ENCODE measurements at regions not wholly inside any gene's neighbourhood (a gene's known extent, or its start where the extent isn't known, plus 50 kb on each side); places are given as distances from the start of the nearest gene placed in this dataset.

GRCh38 chr12:111233786-111234185 lies 135.1 kb downstream of the PHETA1 start:
- H3K9me3 ChIP-seq (ENCODE audit: low read depth, low read length) = no peaks in the 10 kb centered on the region
- H3K79me2 ChIP-seq (ENCODE audit: insufficient read depth, low read length) = no peaks in the 10 kb centered on the region
- no peak overlapping the region for H3K27ac ChIP-seq (ENCODE audit: low read depth, low read length)
- H3K4me2 ChIP-seq (ENCODE audit: insufficient read depth, low read length) = no peak overlapping the region
- no peak overlapping the region for H3K4me3 ChIP-seq (ENCODE audit: insufficient read depth, low read length)
- H3K36me3 ChIP-seq (ENCODE audit: insufficient read depth, low read length) = no peaks in the 10 kb centered on the region
- DNase-seq (ENCODE audit: insufficient read length, low spot score, missing footprints) = no peak
- H3K27me3 ChIP-seq (ENCODE audit: insufficient read depth, low read length) = no peaks in the 10 kb centered on the region
- no peaks in the 10 kb centered on the region for H3K4me1 ChIP-seq (ENCODE audit: insufficient read depth, low read length)
- H4K20me1 ChIP-seq (ENCODE audit: insufficient read depth, low read length) = no peaks in the 10 kb centered on the region
- H2AFZ ChIP-seq (ENCODE audit: low read length) = no peak overlapping the region
- no peak for TF ChIP-seq CTCF (IDR thresholded peaks at IDR 0.05; ENCODE audit: extremely low read depth, low read depth, low read length)

GRCh38 chr12:111230649-111231048 lies 138.2 kb downstream of the PHETA1 start:
- Histone ChIP-seq H3K9me3 (ENCODE audit: low read depth, low read length) (no peaks in the 10 kb centered on the region), H3K4me2 (ENCODE audit: insufficient read depth, low read length) (no peak overlapping the region), H3K4me1 (ENCODE audit: insufficient read depth, low read length) (no peaks in the 10 kb centered on the region), H3K36me3 (ENCODE audit: insufficient read depth, low read length) (no peaks in the 10 kb centered on the region), H3K79me2 (ENCODE audit: insufficient read depth, low read length) (no peaks in the 10 kb centered on the region), H4K20me1 (ENCODE audit: insufficient read depth, low read length) (no peaks in the 10 kb centered on the region), H2AFZ (ENCODE audit: low read length) (no peak overlapping the region), H3K27me3 (ENCODE audit: insufficient read depth, low read length) (no peaks in the 10 kb centered on the region), H3K4me3 (ENCODE audit: insufficient read depth, low read length) (no peak overlapping the region), H3K27ac (ENCODE audit: low read depth, low read length) (no peak overlapping the region)
- TF ChIP-seq CTCF (IDR thresholded peaks at IDR 0.05; ENCODE audit: extremely low read depth, low read depth, low read length) = no peak
- DNase-seq (ENCODE audit: insufficient read length, low spot score, missing footprints) = no peak

GRCh38 chr12:111228916-111229666 lies 139.8 kb downstream of the PHETA1 start:
- H3K36me3 ChIP-seq (ENCODE audit: insufficient read depth, low read length) = no peaks in the 10 kb centered on the region
- H3K27ac ChIP-seq (ENCODE audit: low read depth, low read length) = no peak overlapping the region
- H3K4me3 ChIP-seq (ENCODE audit: insufficient read depth, low read length) = no peak overlapping the region
- no peak overlapping the region for H3K4me2 ChIP-seq (ENCODE audit: insufficient read depth, low read length)
- H3K79me2 ChIP-seq (ENCODE audit: insufficient read depth, low read length) = no peaks in the 10 kb centered on the region
- no peak for TF ChIP-seq CTCF (IDR thresholded peaks at IDR 0.05; ENCODE audit: extremely low read depth, low read depth, low read length)
- DNase-seq (ENCODE audit: insufficient read length, low spot score, missing footprints) = no peak
- no peaks in the 10 kb centered on the region for H4K20me1 ChIP-seq (ENCODE audit: insufficient read depth, low read length)
- H3K4me1 ChIP-seq (ENCODE audit: insufficient read depth, low read length) = no peaks in the 10 kb centered on the region
- H3K9me3 ChIP-seq (ENCODE audit: low read depth, low read length) = no peaks in the 10 kb centered on the region
- H2AFZ ChIP-seq (ENCODE audit: low read length) = no peak overlapping the region
- no peaks in the 10 kb centered on the region for H3K27me3 ChIP-seq (ENCODE audit: insufficient read depth, low read length)

GRCh38 chr12:111227476-111228420 lies 141.1 kb downstream of the PHETA1 start:
- TF ChIP-seq CTCF (IDR thresholded peaks at IDR 0.05; ENCODE audit: extremely low read depth, low read depth, low read length) = no peak
- no peaks in the 10 kb centered on the region for H3K36me3 ChIP-seq (ENCODE audit: insufficient read depth, low read length)
- H3K27ac ChIP-seq (ENCODE audit: low read depth, low read length) = no peak overlapping the region
- no peaks in the 10 kb centered on the region for H3K9me3 ChIP-seq (ENCODE audit: low read depth, low read length)
- H3K79me2 ChIP-seq (ENCODE audit: insufficient read depth, low read length) = no peaks in the 10 kb centered on the region
- H3K4me1 ChIP-seq (ENCODE audit: insufficient read depth, low read length) = no peaks in the 10 kb centered on the region
- H2AFZ ChIP-seq (ENCODE audit: low read length) = no peak overlapping the region
- no peaks in the 10 kb centered on the region for H4K20me1 ChIP-seq (ENCODE audit: insufficient read depth, low read length)
- DNase-seq (ENCODE audit: insufficient read length, low spot score, missing footprints) = no peak
- no peaks in the 10 kb centered on the region for H3K27me3 ChIP-seq (ENCODE audit: insufficient read depth, low read length)
- H3K4me2 ChIP-seq (ENCODE audit: insufficient read depth, low read length) = no peak overlapping the region
- no peak overlapping the region for H3K4me3 ChIP-seq (ENCODE audit: insufficient read depth, low read length)
